ENCODE measurements at regions not wholly inside any gene's neighbourhood (a gene's known extent, or its start where the extent isn't known, plus 50 kb on each side); places are given as distances from the start of the nearest gene placed in this dataset.

DNA sequence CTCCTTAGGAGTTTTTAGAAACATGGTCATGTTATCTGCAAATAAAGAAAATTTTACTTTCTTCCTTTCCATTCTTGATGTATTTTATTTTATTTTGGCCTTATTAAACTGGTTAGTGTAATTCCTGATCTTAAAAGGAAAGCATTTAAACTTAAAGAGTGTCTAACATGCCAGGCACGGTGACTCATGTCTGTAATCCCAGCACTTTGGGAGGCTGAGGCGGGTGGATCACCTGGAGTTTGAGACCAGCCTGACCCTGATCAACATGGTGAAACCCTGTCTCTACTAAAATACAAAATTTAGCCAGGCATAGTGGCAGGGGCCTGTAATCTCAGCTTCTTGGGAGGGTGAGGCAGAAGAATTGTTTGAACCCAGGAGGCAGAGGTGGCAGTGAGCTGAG, 281.3 kb downstream of the PTTG2 start:
- ChIA-PET CTCF (interaction anchor here (0.9 to 1.6 kb wide), 2 partner anchors 11 to 62 kb away, joined by 3 read pairs; no protein-coding TSS in a partner anchor), POLR2A (no interaction called here)
- no peak for DNase-seq (ENCODE audit: extremely low spot score)
- TF ChIP-seq, protein P1, sequence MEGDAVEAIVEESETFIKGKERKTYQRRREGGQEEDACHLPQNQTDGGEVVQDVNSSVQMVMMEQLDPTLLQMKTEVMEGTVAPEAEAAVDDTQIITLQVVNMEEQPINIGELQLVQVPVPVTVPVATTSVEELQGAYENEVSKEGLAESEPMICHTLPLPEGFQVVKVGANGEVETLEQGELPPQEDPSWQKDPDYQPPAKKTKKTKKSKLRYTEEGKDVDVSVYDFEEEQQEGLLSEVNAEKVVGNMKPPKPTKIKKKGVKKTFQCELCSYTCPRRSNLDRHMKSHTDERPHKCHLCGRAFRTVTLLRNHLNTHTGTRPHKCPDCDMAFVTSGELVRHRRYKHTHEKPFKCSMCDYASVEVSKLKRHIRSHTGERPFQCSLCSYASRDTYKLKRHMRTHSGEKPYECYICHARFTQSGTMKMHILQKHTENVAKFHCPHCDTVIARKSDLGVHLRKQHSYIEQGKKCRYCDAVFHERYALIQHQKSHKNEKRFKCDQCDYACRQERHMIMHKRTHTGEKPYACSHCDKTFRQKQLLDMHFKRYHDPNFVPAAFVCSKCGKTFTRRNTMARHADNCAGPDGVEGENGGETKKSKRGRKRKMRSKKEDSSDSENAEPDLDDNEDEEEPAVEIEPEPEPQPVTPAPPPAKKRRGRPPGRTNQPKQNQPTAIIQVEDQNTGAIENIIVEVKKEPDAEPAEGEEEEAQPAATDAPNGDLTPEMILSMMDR (IDR thresholded peaks at IDR 0.05; ENCODE audit: control extremely low read depth, extremely low read depth, low read depth, missing control alignments): no peak

DNA sequence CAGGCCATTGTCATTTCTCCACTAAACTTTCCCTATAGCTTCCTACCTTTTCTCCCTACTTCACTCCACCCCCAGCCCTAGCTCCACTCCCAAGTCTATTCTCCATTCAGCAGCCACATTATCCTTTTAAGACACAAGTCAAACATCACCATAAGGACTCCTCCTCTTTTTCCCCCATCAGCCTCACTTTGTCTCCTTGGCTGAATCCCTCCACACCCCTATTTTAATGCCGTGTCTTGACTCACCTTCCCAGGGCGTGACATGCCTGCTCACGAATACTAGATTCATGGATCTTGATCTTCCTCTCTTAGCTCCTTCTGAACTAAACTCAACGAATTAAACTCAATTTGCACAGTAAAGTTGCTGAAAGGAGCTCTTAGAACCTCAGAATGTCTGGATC, 281.9 kb downstream of the PTTG2 start:
- no peak for DNase-seq (ENCODE audit: extremely low spot score)
- ChIA-PET POLR2A (no interaction called here), CTCF (interaction anchor here (0.9 to 1.6 kb wide), 3 partner anchors 8 to 62 kb away, joined by 3 read pairs; no protein-coding TSS in a partner anchor)
- TF ChIP-seq, protein P1 (IDR thresholded peaks at IDR 0.05; ENCODE audit: control extremely low read depth, extremely low read depth, low read depth, missing control alignments): no peak

DNA sequence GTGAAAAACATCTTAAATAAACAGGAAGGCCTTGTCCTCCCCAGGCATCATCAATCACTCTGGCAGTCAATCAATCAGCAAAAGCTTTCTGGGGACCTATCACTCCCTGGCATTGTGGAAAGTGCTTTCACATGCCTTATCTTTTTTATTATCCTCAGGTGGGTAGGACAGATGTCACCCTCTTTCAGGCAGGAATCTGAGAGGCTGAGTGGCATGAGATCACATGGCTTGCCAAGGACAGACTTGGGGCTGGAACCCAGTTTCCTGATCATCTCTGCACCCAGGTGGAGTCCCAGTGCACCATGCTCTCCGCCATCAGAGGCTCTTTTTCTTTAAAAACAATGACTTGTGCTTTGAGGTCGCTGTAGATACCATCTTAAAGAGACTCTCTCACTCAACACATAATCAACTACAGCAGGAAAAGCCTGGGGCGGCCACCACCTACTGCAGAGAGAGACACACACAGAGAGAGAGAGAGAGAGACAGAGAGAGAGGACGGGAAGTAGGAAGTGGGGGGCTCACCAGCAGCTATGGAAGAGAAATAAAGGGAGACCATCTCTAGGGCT, 282.7 kb downstream of the PTTG2 start:
- no peak for DNase-seq (ENCODE audit: extremely low spot score)

DNA sequence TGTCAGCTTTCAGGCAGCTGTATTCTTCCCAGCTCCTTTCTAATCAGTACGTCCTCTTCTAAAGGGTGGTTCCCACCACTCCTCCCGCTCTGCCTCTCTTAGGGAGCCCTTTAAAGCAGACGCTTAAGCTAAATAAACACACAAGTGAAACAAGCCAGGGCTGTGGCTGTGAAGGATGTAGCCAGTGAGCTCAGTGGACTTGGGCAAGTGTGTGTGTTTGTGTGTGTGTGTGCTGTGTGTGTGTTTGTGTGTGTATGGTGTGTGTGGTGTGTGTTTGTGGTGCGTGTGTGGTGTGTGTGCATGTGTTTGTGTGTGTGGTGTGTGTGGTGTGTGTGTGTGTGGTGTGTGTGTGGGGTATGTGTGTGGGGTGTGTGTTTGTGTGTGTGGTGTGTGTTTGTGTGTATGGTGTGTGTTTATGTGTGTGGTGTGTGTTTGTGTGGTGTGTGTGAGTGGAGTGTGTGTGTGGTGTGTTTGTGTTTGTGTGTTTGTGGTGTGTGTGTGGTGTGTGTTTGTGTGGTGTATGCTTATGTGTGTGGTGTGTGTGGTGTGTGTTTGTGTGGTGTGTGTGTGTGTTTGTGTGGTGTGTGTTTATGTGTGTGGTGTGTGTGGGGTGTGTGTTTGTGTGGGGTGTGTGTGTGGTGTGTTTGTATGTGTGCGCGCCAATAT, 283.3 kb downstream of the PTTG2 start:
- TF ChIP-seq, protein P1 (IDR thresholded peaks at IDR 0.05; ENCODE audit: control extremely low read depth, extremely low read depth, low read depth, missing control alignments): no peak
- DNase-seq (ENCODE audit: extremely low spot score): no peak
- CTCF ChIA-PET: interaction anchor here (1.4 kb wide), 1 partner anchor 9 kb away, joined by 3 read pairs; no protein-coding TSS in a partner anchor
- POLR2A ChIA-PET: no interaction called here

More for the DNA sequence above, 282.7 kb downstream of the PTTG2 start:
- POLR2A ChIA-PET: no interaction called here
- CTCF ChIA-PET: interaction anchor here (1.4 kb wide), 1 partner anchor 8 kb away, joined by 3 read pairs; no protein-coding TSS in a partner anchor
- TF ChIP-seq, protein P1 (IDR thresholded peaks at IDR 0.05; ENCODE audit: control extremely low read depth, extremely low read depth, low read depth, missing control alignments): no peak

DNA sequence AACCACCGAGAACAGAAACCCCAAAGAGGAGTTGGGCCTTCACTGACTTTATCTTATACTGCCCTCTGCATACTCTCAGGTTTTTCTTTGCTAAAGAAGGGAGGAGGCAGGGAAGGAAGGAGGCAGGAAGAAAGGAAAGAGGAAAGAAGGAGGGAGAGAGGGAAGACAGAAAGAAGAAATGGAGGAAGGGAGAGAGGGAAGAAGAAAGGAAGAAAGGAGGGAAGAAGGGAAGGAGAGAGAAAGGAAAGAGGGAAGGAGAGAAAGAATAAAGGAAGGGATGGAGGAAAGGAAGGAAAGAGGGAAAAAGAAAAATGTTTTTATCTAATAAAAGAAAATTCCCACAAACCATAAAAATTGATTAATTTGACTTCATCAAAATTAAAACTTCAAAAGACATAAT, 294.6 kb downstream of the PTTG2 start:
- TF ChIP-seq, protein P1 (IDR thresholded peaks at IDR 0.05; ENCODE audit: control extremely low read depth, extremely low read depth, low read depth, missing control alignments): no peak
- POLR2A ChIA-PET: no interaction called here
- CTCF ChIA-PET: no interaction called here
- no peak for DNase-seq (ENCODE audit: extremely low spot score)

DNA sequence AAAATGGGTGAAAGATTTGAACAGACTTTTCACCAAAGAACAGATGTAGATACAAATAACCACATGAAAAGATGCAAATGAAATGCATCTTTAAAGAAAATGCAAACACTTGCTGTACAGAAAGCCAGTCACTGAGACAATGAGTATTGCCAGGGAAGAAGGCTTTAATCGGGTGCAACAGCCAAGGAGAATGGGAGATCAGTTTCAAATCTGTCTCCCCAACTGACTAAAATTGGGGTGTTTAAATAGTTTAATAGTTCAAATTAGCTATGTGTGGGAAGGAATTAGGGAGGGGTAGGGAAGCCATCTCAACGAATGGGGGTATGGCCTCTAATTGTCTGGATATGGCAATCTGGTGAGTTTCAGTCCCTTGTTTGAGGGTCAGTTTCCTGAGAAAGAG, 295.4 kb downstream of the PTTG2 start:
- no peak for DNase-seq (ENCODE audit: extremely low spot score)
- TF ChIP-seq, protein P1 (IDR thresholded peaks at IDR 0.05; ENCODE audit: control extremely low read depth, extremely low read depth, low read depth, missing control alignments): no peak
- ChIA-PET POLR2A (no interaction called here), CTCF (no interaction called here)

All from GM10248 (cell line).